GM18511 (cell line): ENCODE measurements at regions not wholly inside any gene's neighbourhood (a gene's known extent, or its start where the extent isn't known, plus 50 kb on each side); places are given as distances from the start of the nearest gene placed in this dataset.
"Not testable (repeated sequence)": the region's sequence is repeated elsewhere in the genome, so short reads cannot be mapped to it uniquely, and the experiment has no call there.

Experiments
- ATAC-seq: cut with Tn5 transposase; IDR thresholded peaks from one replicate; pipeline ENCODE4 v1.9.1; 2021; ENCODE audit warnings: mild to moderate bottlenecking, moderate library complexity; ENCODE audit not compliant: unreplicated experiment

GRCh38 chr9:29176786-29177185 is 1603.5 kb upstream of the C9orf72 start:
- ATAC-seq = no peak

DNA sequence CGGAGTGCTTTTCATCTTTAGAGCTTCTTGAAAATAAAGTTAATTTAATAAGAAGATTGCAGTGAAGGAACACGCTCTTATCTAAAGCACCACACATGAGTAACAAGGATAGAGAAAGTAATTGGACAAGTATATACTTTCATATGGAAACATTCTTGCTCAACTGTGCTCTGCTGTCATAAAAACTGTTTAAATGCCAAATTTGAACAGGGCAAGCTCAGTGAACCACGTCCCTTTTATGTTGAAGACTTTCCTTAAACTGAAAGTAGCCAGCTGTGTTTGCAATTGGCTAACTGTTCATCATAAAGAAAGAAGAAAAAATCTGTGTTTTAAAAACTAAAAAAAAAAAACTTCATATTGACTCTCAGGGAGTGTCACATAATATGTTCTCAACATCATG is 1610.7 kb upstream of the C9orf72 start:
- ATAC-seq = no peak

DNA sequence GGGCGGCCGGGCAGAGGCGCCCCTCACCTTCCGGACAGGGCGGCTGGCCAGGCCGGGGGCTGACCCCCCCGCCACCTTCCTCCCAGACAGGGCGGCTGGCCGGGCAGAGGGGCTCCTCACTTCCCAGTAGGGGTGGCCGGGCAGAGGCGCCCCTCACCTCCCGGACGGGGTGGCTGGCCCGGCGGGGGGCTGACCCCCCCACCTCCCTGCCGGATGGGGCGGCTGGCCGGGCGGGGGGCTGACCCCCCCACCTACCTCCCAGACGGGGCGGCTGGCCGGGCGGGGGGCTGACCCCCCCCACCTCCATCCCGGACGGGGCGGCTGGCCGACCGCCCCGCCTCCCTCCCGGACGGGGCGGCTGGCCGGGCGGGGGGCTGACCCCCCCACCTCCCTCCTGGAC is 1615.5 kb upstream of the C9orf72 start:
- ATAC-seq = not testable (repeated sequence)

DNA sequence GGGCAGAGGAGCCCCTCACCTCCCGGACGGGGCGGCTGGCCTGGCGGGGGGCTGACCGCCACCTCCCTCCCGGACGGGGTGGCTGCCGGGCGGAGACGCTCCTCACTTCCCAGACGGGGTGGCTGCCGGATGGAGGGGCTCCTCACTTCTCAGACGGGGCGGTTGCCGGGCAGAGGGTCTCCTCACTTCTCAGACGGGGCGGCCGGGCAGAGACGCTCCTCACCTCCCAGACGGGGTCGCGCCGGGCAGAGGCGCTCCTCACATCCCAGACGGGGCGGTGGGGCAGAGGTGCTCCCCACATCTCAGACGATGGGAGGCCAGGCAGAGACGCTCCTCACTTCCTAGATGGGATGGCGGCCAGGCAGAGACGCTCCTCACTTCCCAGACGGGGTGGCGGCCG is 1615.9 kb upstream of the C9orf72 start:
- not testable (repeated sequence) for ATAC-seq

- ATAC-seq = no peak
Measured at GRCh38 chr9:29198861-29199260, 1625.6 kb upstream of the C9orf72 start.

GRCh38 chr9:29199975-29200374 is 1626.7 kb upstream of the C9orf72 start:
- ATAC-seq = no peak

DNA sequence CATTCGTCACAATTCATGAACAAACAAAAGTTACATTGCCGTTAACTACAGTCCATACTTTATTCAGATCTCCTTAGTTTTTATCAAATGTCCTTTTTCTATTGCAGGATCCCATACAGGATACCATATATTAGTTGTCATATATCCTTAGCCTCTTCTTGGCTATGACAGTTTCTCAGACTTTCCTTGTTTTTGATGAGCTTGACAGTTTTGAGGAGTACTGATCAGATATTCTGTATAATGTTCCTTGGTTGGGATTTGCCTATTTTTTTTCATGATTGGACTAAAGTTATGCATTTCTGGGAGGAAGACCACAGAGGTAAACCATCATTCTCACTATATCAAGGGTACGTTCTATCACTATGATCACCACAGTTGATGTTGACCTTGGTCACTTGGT is 1627.4 kb upstream of the C9orf72 start:
- no peak for ATAC-seq

GRCh38 chr9:29203244-29203930 is 1630.1 kb upstream of the C9orf72 start:
- no peak for ATAC-seq

DNA sequence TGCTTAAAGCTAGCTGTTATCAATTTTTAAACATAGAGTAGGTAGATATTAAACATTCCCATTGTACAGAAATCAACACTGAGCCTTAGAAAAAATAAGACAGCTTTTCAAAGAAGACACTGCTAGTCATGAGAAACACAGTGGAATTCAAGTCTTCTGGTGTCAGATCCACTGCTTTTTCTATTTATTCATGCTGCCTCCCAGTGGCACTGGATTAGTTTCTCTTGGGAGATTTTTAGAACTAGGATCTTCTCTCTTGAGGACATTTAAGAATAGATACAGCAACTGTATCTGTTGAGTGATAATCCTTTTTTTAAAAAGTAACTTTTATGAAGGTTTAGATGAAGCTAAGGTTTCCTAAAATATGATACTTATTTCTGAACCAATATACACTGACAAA is 1635.4 kb upstream of the C9orf72 start:
- no peak for ATAC-seq

DNA sequence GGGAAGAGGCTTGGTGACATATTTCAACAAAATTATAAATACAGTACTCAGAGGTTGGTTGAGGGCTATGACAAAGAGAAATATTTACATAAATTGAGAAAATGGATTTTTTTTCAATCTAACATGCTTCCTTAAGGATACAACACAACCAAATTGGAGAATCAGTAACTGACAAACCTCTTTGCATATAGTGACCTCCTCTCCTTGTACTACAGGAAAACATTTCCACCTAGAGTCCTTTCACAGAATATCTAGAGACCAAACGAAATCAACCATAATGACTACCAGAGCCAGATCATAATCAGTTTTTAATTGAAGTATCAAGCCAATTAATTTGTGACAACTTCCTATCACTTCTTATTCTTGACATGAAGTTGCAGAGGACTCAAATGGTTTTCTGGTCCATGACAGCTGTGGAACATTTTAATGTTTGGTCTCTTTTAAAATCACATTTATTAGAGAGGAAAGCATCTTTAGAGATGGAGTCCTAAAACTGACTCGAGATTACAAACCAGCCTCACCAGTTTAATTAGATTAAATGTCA is 1636.5 kb upstream of the C9orf72 start:
- ATAC-seq = no peak

DNA sequence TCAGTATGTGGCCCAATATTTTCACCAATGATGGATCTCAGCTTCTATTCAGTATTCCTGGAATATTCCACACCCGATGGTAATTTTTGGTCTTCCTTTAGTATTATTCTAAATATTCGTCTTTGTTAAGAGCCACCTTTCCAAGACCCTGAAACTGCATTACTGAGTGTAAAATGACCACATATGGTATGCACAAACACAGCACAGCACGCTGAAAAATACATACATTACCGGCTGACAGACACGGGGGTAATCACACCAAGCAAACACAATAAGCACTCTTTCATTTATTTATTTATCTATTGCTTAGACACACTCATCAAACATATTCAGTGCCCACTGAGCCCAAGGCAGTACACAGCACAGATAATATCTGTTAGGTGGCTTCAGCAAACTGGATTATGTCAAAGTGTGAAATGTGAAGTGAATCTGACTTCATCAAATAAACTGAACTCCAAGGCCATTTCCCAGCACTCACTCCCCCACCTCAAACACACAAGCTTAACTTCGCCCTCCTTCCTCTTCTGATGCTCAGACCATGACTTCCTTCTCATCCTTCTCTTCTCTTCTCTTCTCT is 1637.8 kb upstream of the C9orf72 start:
- no peak for ATAC-seq

GRCh38 chr9:29211580-29212396 is 1638.5 kb upstream of the C9orf72 start:
- ATAC-seq = peak; percentile 91

GRCh38 chr9:29212397-29213387 is 1639.4 kb upstream of the C9orf72 start:
- ATAC-seq = no peak

GRCh38 chr9:29213417-29214153 is 1640.3 kb upstream of the C9orf72 start, which contains the start of gene LINGO2:
Gene LINGO2 (minus strand): TSS chr9:29213601.
- no peak for ATAC-seq

DNA sequence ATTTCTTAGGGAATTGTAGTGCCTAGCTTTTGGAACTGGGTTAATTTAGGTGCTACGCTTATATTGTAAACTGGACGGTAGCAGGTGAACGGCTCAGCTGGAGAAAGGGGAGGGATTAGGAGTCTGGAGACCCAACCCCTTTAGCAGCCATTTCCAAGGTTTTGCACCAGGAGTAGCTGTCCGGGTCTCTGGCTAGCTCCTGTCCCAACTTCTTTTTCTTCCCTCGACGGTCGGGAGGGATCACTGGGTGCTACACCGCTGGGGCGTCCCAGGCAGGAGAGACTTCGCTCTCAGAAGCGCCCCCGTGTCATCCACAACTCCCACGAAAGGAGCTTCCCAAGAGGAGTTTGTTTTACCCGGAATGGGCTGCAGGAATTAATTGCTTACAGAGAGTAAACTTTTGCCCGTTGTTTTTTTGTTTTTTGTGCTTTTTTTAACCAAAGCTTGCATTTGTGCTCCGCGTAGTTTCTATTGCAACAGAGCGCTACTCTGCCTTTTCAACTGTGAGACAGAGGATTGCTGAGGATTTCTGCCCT is 1640.9 kb upstream of the C9orf72 start:
- ATAC-seq = no peak

- no peak for ATAC-seq
Measured at GRCh38 chr9:29214690-29215253, 1641.5 kb upstream of the C9orf72 start.

DNA sequence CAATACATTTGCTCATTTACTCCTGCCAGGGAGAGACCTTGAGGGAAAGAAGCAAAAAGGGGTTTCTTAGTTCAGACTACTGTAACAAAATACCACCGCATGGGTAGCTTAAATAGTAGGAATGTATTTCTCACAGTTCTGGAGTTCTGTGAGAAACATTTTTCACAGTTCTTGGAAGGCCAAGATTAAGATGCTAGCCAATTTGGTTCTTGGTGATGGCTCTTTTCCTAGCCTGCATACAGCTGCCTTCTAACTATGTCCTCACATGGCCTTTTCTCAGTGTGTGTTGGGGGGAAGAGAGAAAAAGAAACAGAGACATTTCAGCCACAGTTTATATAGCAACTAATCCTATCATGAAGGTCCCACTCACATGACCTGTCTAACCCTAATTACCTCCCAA is 1644.7 kb upstream of the C9orf72 start:
- ATAC-seq = no peak

DNA sequence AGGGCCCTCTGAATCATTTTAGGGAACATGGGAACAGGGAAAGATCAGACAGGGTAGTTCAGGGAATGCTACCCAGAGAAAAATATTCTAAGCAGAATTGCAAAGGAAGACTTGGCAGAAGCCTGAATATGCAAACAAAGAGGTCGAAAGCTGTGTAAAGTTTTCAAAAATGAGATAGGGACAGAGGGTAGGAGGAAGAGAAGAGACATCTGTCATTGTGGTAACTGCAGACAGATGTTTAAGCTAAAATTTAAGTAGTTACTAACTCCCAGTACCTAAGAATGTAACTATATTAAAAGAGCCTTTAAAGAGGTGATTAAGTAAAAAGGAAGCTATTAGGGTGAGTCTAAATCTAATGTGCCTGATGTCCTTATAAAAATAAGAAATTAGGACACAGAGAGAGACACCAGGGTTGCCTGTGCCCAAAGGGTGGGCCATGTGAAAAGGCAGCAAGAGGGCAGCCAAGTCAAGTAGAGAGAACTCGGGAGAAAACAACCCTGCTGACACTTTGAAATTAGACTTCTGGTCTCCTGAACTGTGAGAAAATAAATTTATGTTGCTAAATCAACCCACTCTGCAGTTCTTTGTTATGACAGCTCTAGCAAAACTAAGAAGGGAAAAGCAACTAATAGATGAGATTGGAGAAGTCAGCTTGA is 1647.4 kb upstream of the C9orf72 start:
- no peak for ATAC-seq

GRCh38 chr9:29228558-29228957 is 1655.3 kb upstream of the C9orf72 start:
- ATAC-seq = no peak
